ENCODE measurements at regions not wholly inside any gene's neighbourhood (a gene's known extent, or its start where the extent isn't known, plus 50 kb on each side); places are given as distances from the start of the nearest gene placed in this dataset.

- TF ChIP-seq ZNF462 (CRISPR knock-in tag; IDR thresholded peaks at IDR 0.05) (no peak), EZH2phosphoT487 (IDR thresholded peaks at IDR 0.05; ENCODE audit: unreplicated experiment) (no peak), CREB1 (CRISPR knock-in tag; IDR thresholded peaks at IDR 0.05; ENCODE audit: low read depth) (no peak)
These were observed 505.4 kb upstream of the PIK3C3 start (continued) for GRCh38 chr18:41449612-41450011.

GRCh38 chr18:41444943-41445342, 510.1 kb upstream of the PIK3C3 start:
- Histone ChIP-seq H3F3A (replicated peaks; ENCODE audit: low read depth) (no peaks in the 10 kb centered on the region), H3K36me3 (ENCODE audit: insufficient read depth) (no peaks in the 10 kb centered on the region), H4K20me1 (replicated peaks; ENCODE audit: insufficient read depth) (no peaks in the 10 kb centered on the region), H2AFZ (no peak overlapping the region), H3K79me2 (replicated peaks; ENCODE audit: insufficient read depth) (no peaks in the 10 kb centered on the region), H3K27me3 (ENCODE audit: insufficient read depth) (no peaks in the 10 kb centered on the region), H3K4me1 (ENCODE audit: insufficient read depth) (no peaks in the 10 kb centered on the region), H3K9me2 (ENCODE audit: insufficient read depth) (no peaks in the 10 kb centered on the region), H3K4me3 (no peak overlapping the region), H3K4me2 (no peak overlapping the region), H3K27ac (ENCODE audit: low read depth) (no peak overlapping the region)
- no peak for TF ChIP-seq STAT1 (IDR thresholded peaks at IDR 0.05; ENCODE audit: unreplicated experiment)
- Mint-ChIP-seq H3K27me3 (ENCODE audit: insufficient read depth, low read depth, poor library complexity) (no peaks in the 10 kb centered on the region), H3K36me3 (ENCODE audit: low read depth) (no peaks in the 10 kb centered on the region; the same call in 2 of the 3 replicates), H3K4me1 (peaks cover 4% of the 10 kb centered on the region; the same call in 2 of the 3 replicates), H3K4me3 (no peak overlapping the region), H3K9me3 (peaks cover 3% of the 10 kb centered on the region; the same call in 1 of the 3 replicates), H3K27ac (no peak overlapping the region)
- DNase-seq (ENCODE audit: low spot score), result no peak
- ATAC-seq, result no peak

- no peak for ATAC-seq
- no peaks in the 10 kb centered on the region for H3K79me2 ChIP-seq (replicated peaks; ENCODE audit: insufficient read depth)
- Mint-ChIP-seq H3K4me1 (no peaks in the 10 kb centered on the region), H3K27me3 (ENCODE audit: insufficient read depth, low read depth, poor library complexity) (no peaks in the 10 kb centered on the region), H3K27ac (no peak overlapping the region), H3K9me3 (peaks cover 3% of the 10 kb centered on the region; the same call in 1 of the 3 replicates), H3K4me3 (no peak overlapping the region), H3K36me3 (ENCODE audit: low read depth) (no peaks in the 10 kb centered on the region; the same call in 2 of the 3 replicates)
- H3K27ac ChIP-seq (ENCODE audit: low read depth), result no peak overlapping the region
- H3K27me3 ChIP-seq (ENCODE audit: insufficient read depth), result no peaks in the 10 kb centered on the region
- no peak for DNase-seq (ENCODE audit: low spot score)
- no peak overlapping the region for H3K4me3 ChIP-seq
- no peaks in the 10 kb centered on the region for H4K20me1 ChIP-seq (replicated peaks; ENCODE audit: insufficient read depth)
- no peak overlapping the region for H2AFZ ChIP-seq
- no peaks in the 10 kb centered on the region for H3K4me1 ChIP-seq (ENCODE audit: insufficient read depth)
- no peaks in the 10 kb centered on the region for H3F3A ChIP-seq (replicated peaks; ENCODE audit: low read depth)
- peaks cover 6% of the 10 kb centered on the region; the same call in 1 of the 2 replicates for H3K9me2 ChIP-seq (ENCODE audit: insufficient read depth)
- no peaks in the 10 kb centered on the region for H3K36me3 ChIP-seq (ENCODE audit: insufficient read depth)
- no peak overlapping the region for H3K4me2 ChIP-seq
- no peak for TF ChIP-seq NANOG (IDR thresholded peaks at IDR 0.05; ENCODE audit: borderline replicate concordance)
- TF ChIP-seq EZH2 (IDR thresholded peaks at IDR 0.05; ENCODE audit: low read depth, unreplicated experiment), result no peak
These were observed 518.3 kb upstream of the PIK3C3 start for GRCh38 chr18:41436772-41437171.

Measured in GM23338 (cell line).